Nephron (organoid): ENCODE measurements at regions not wholly inside any gene's neighbourhood (a gene's known extent, or its start where the extent isn't known, plus 50 kb on each side); places are given as distances from the start of the nearest gene placed in this dataset.

Experiments
- H3K27ac Mint-ChIP-seq, 3 experiments: 2 replicates each; pipeline ENCODE4 v1.8.0; 2020; ENCODE audit warnings: mixed read lengths in 3 of 3, mild to moderate bottlenecking in 2 of 3, moderate library complexity in 1 of 3
- H3K27me3 Mint-ChIP-seq: 2 replicates; pipeline ENCODE4 v1.8.0; 2021; ENCODE audit warnings: low read depth, mild to moderate bottlenecking, moderate library complexity, mixed read lengths
- H3K36me3 Mint-ChIP-seq: 2 replicates; pipeline ENCODE4 v1.8.0; 2020; ENCODE audit warnings: low read depth, mixed read lengths
- H3K4me1 Mint-ChIP-seq: 2 replicates; pipeline ENCODE4 v1.8.0; 2020; ENCODE audit warnings: mixed read lengths
- H3K4me3 Mint-ChIP-seq, 3 experiments: 2 replicates each; pipeline ENCODE4 v1.8.0; 2020; ENCODE audit warnings: mild to moderate bottlenecking in 3 of 3, mixed read lengths in 3 of 3, moderate library complexity in 2 of 3
- H3K9me3 Mint-ChIP-seq: 2 replicates; pipeline ENCODE4 v1.8.0; 2020; ENCODE audit warnings: mixed read lengths
- CTCF ChIP-seq, 3 experiments: fragments of 200-600 bp; sonication (generic); IDR thresholded peaks; one replicate each; pipeline ENCODE4 v1.5.0; 2021; ENCODE audit warnings: antibody characterized with exemption in 3 of 3; ENCODE audit not compliant: unreplicated experiment in 3 of 3

GRCh38 chr10:113446739-113447138 is 106.1 kb upstream of the HABP2 start:
- Mint-ChIP-seq H3K9me3 (no peaks in the 10 kb centered on the region), H3K27ac (no peak overlapping the region), H3K4me1 (no peaks in the 10 kb centered on the region), H3K4me3 (no peak overlapping the region), H3K27me3 (peaks cover 61% of the 10 kb centered on the region), H3K36me3 (no peaks in the 10 kb centered on the region)
- TF ChIP-seq CTCF (IDR thresholded peaks at IDR 0.05; ENCODE audit: unreplicated experiment in 3 of 3): no peak

- no peak for TF ChIP-seq CTCF (IDR thresholded peaks at IDR 0.05; ENCODE audit: unreplicated experiment in 3 of 3)
- H3K9me3 Mint-ChIP-seq: no peaks in the 10 kb centered on the region
- no peaks in the 10 kb centered on the region for H3K36me3 Mint-ChIP-seq
- no peaks in the 10 kb centered on the region for H3K4me1 Mint-ChIP-seq
- no peak overlapping the region for H3K27ac Mint-ChIP-seq
- peaks cover 64% of the 10 kb centered on the region for H3K27me3 Mint-ChIP-seq
- no peak overlapping the region for H3K4me3 Mint-ChIP-seq
Observed at GRCh38 chr10:113447278-113447677, 105.6 kb upstream of the HABP2 start.

- Mint-ChIP-seq H3K27ac (no peak overlapping the region), H3K9me3 (no peaks in the 10 kb centered on the region), H3K4me3 (no peak overlapping the region), H3K27me3 (peaks cover 55% of the 10 kb centered on the region), H3K4me1 (peaks cover 5% of the 10 kb centered on the region), H3K36me3 (no peaks in the 10 kb centered on the region)
- TF ChIP-seq CTCF (IDR thresholded peaks at IDR 0.05; ENCODE audit: unreplicated experiment in 3 of 3): no peak
Observed at GRCh38 chr10:113449006-113449695, 103.7 kb upstream of the HABP2 start.

- H3K36me3 Mint-ChIP-seq: no peaks in the 10 kb centered on the region
- H3K27me3 Mint-ChIP-seq: peaks cover 58% of the 10 kb centered on the region
- H3K27ac Mint-ChIP-seq: no peak overlapping the region
- no peaks in the 10 kb centered on the region for H3K9me3 Mint-ChIP-seq
- H3K4me3 Mint-ChIP-seq: no peak overlapping the region
- TF ChIP-seq CTCF (IDR thresholded peaks at IDR 0.05; ENCODE audit: unreplicated experiment in 3 of 3): no peak
- H3K4me1 Mint-ChIP-seq: peaks cover 10% of the 10 kb centered on the region
Observed at GRCh38 chr10:113450046-113450804, 102.6 kb upstream of the HABP2 start.

- Mint-ChIP-seq H3K4me1 (peaks cover 10% of the 10 kb centered on the region), H3K27me3 (peaks cover 64% of the 10 kb centered on the region), H3K4me3 (no peak overlapping the region), H3K9me3 (no peaks in the 10 kb centered on the region), H3K36me3 (no peaks in the 10 kb centered on the region), H3K27ac (no peak overlapping the region)
- no peak for TF ChIP-seq CTCF (IDR thresholded peaks at IDR 0.05; ENCODE audit: unreplicated experiment in 3 of 3)
Observed at GRCh38 chr10:113450906-113451305, 101.9 kb upstream of the HABP2 start.
